ENCODE measurements at regions not wholly inside any gene's neighbourhood (a gene's known extent, or its start where the extent isn't known, plus 50 kb on each side); places are given as distances from the start of the nearest gene placed in this dataset.

DNA sequence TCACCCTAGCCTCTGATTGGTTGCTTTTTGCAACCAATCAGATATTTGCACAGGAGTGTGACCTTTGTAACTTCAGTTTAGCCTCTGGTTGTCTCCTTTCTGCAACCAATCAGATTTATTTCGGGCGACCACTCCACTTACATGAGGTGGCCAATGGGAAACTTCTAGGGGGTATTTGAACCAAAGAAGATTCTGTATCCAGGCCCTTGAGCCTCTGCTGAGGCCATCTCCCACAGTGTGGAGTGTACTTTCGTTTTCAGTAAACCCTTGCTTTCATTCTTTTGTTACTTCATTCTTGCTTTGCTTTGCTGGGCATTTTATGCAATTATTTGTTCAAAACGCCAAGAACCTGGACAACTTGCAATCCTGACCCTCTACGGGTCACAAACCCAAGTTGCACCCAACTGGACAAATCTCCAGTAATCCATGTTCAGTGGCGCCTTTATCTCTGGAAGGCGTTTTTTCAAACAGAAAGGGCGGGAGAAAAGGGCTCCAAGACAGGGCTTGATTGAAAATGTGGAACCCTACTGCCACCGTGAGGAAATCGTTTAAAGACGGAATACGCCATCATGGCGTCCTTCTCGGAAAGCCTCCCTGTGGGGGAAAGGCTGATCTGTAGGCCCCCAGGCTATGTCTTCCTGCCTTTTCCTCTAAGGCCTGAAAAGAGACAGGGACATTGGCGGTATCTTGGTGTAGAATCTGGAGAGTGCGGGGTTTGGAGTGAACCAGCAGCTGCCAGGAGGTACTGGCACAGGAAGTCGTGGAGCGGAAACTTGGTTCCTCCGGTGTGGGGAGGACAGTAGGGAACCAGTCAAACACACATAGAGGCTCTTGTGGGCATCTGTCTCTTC is 184.6 kb downstream of the OR13H1 start:
- TF ChIP-seq, protein P1, sequence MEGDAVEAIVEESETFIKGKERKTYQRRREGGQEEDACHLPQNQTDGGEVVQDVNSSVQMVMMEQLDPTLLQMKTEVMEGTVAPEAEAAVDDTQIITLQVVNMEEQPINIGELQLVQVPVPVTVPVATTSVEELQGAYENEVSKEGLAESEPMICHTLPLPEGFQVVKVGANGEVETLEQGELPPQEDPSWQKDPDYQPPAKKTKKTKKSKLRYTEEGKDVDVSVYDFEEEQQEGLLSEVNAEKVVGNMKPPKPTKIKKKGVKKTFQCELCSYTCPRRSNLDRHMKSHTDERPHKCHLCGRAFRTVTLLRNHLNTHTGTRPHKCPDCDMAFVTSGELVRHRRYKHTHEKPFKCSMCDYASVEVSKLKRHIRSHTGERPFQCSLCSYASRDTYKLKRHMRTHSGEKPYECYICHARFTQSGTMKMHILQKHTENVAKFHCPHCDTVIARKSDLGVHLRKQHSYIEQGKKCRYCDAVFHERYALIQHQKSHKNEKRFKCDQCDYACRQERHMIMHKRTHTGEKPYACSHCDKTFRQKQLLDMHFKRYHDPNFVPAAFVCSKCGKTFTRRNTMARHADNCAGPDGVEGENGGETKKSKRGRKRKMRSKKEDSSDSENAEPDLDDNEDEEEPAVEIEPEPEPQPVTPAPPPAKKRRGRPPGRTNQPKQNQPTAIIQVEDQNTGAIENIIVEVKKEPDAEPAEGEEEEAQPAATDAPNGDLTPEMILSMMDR (IDR thresholded peaks at IDR 0.05 in 2 of 3, conservative IDR thresholded peaks at IDR 0.05 in 1 of 3; ENCODE audit: borderline replicate concordance in 1 of 3, insufficient read depth in 1 of 3, low read depth in 2 of 3, low read length in 2 of 3), result no peak
- TF ChIP-seq SP1 (IDR thresholded peaks at IDR 0.05; ENCODE audit: low read depth) (no peak), CEBPB (IDR thresholded peaks at IDR 0.05; ENCODE audit: low read depth) (no peak)
